ENCODE measurements at regions not wholly inside any gene's neighbourhood (a gene's known extent, or its start where the extent isn't known, plus 50 kb on each side); places are given as distances from the start of the nearest gene placed in this dataset.

DNA sequence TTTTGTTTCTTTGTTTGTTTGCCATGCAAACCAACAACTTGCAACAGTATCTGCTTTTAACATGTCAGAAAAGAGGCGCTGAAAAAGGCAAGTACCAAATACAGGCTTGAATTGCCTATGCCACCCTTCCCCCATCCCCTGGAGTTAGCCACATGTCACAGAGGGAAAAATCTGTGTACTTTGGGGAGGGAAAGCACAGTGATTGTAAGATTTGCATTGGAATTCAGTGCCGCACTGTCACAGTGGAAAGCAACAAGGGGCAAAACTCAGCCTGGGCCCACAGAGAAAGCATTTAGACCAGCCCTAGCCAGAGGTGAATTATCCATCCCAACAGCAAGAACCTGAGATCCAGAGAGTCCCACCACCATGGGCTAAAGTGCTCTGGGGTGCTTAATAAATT lies 52.4 kb upstream of the ACADM start:
- DNase-seq (ENCODE audit: low read depth, low spot score) (no peak), ATAC-seq (no peak)
- Histone ChIP-seq H3K27ac (ENCODE audit: low read length) (no peak overlapping the region), H3K27me3 (ENCODE audit: control insufficient read depth, insufficient read depth, low read length) (no peaks in the 10 kb centered on the region), H3K4me1 (ENCODE audit: control insufficient read depth, insufficient read depth, low read length) (no peaks in the 10 kb centered on the region), H3K36me3 (ENCODE audit: control insufficient read depth, insufficient read depth, low read length) (no peaks in the 10 kb centered on the region), H3K4me3 (ENCODE audit: low read depth in 2 of 2, low read length in 2 of 2) (no peak overlapping the region), H3K9me3 (ENCODE audit: control insufficient read depth, insufficient read depth, low read depth, low read length) (no peaks in the 10 kb centered on the region)
- POLR2A ChIA-PET: no interaction called here
- BruUV-seq (replicated peaks): no TSS peak
- intact Hi-C loops (cut with micrococcal nuclease; ENCODE audit: unreplicated experiment) (no loop called here), in situ Hi-C loops (cut with HindIII; ENCODE audit: low pct_unique_long_range_greater_than_20kb, low sequenced_read_pairs) (no loop called here)
- TF ChIP-seq, protein P1, sequence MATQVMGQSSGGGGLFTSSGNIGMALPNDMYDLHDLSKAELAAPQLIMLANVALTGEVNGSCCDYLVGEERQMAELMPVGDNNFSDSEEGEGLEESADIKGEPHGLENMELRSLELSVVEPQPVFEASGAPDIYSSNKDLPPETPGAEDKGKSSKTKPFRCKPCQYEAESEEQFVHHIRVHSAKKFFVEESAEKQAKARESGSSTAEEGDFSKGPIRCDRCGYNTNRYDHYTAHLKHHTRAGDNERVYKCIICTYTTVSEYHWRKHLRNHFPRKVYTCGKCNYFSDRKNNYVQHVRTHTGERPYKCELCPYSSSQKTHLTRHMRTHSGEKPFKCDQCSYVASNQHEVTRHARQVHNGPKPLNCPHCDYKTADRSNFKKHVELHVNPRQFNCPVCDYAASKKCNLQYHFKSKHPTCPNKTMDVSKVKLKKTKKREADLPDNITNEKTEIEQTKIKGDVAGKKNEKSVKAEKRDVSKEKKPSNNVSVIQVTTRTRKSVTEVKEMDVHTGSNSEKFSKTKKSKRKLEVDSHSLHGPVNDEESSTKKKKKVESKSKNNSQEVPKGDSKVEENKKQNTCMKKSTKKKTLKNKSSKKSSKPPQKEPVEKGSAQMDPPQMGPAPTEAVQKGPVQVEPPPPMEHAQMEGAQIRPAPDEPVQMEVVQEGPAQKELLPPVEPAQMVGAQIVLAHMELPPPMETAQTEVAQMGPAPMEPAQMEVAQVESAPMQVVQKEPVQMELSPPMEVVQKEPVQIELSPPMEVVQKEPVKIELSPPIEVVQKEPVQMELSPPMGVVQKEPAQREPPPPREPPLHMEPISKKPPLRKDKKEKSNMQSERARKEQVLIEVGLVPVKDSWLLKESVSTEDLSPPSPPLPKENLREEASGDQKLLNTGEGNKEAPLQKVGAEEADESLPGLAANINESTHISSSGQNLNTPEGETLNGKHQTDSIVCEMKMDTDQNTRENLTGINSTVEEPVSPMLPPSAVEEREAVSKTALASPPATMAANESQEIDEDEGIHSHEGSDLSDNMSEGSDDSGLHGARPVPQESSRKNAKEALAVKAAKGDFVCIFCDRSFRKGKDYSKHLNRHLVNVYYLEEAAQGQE (IDR thresholded peaks at IDR 0.05; ENCODE audit: insufficient read depth in 1 of 2, low read depth in 2 of 2, low read length in 1 of 2): no peak
- TF ChIP-seq POLR2AphosphoS5 (IDR thresholded peaks at IDR 0.05; ENCODE audit: low read depth, low read length): no peak
- no peak for TF ChIP-seq TCF7L2 (IDR thresholded peaks at IDR 0.05; ENCODE audit: low read depth, low read length)
- CTCF ChIA-PET: no interaction called here

GRCh38 chr1:75672528-75673393 lies 51.7 kb upstream of the ACADM start:
- H3K9me3 ChIP-seq (ENCODE audit: control insufficient read depth, insufficient read depth, low read depth, low read length): no peaks in the 10 kb centered on the region
- no peaks in the 10 kb centered on the region for H3K4me1 ChIP-seq (ENCODE audit: control insufficient read depth, insufficient read depth, low read length)
- no peaks in the 10 kb centered on the region for H3K36me3 ChIP-seq (ENCODE audit: control insufficient read depth, insufficient read depth, low read length)
- no peak overlapping the region for H3K4me3 ChIP-seq (ENCODE audit: low read depth in 2 of 2, low read length in 2 of 2)
- no peak overlapping the region for H3K27ac ChIP-seq (ENCODE audit: low read length)
- POLR2A ChIA-PET: no interaction called here
- no peak for TF ChIP-seq POLR2AphosphoS5 (IDR thresholded peaks at IDR 0.05; ENCODE audit: low read depth, low read length)
- DNase-seq (ENCODE audit: low read depth, low spot score) (no peak), ATAC-seq (no peak)
- intact Hi-C loops (cut with micrococcal nuclease; ENCODE audit: unreplicated experiment) (no loop called here), in situ Hi-C loops (cut with HindIII; ENCODE audit: low pct_unique_long_range_greater_than_20kb, low sequenced_read_pairs) (no loop called here)
- BruUV-seq (replicated peaks): no TSS peak
- CTCF ChIA-PET: interaction anchor here (0.6 kb wide), 1 partner anchor 69 kb away, joined by 4 read pairs; no protein-coding TSS in a partner anchor
- no peaks in the 10 kb centered on the region for H3K27me3 ChIP-seq (ENCODE audit: control insufficient read depth, insufficient read depth, low read length)

- no peak for TF ChIP-seq SIN3A (IDR thresholded peaks at IDR 0.05; ENCODE audit: borderline replicate concordance, insufficient read depth, low read depth, low read length)
- TF ChIP-seq CTCF (IDR thresholded peaks at IDR 0.05): no peak
- TF ChIP-seq POLR2AphosphoS5 (IDR thresholded peaks at IDR 0.05; ENCODE audit: low read depth, low read length): no peak
- TF ChIP-seq, protein P1 (IDR thresholded peaks at IDR 0.05; ENCODE audit: insufficient read depth in 1 of 2, low read depth in 2 of 2, low read length in 1 of 2): no peak
- TF ChIP-seq TCF7L2 (IDR thresholded peaks at IDR 0.05; ENCODE audit: low read depth, low read length): no peak
- in situ Hi-C loops (cut with HindIII; ENCODE audit: low pct_unique_long_range_greater_than_20kb, low sequenced_read_pairs) (no loop called here), intact Hi-C loops (cut with micrococcal nuclease; ENCODE audit: unreplicated experiment) (no loop called here)
- no peak for DNase-seq (ENCODE audit: low read depth, low spot score)
- no peaks in the 10 kb centered on the region for H3K36me3 ChIP-seq (ENCODE audit: control insufficient read depth, insufficient read depth, low read length)
- H3K4me3 ChIP-seq (ENCODE audit: low read depth in 2 of 2, low read length in 2 of 2): no peak overlapping the region
- ChIA-PET POLR2A (no interaction called here), CTCF (interaction anchor here (0.6 kb wide), 1 partner anchor 69 kb away, joined by 4 read pairs; no protein-coding TSS in a partner anchor)
- H3K27ac ChIP-seq (ENCODE audit: low read length): no peak overlapping the region
- no peaks in the 10 kb centered on the region for H3K4me1 ChIP-seq (ENCODE audit: control insufficient read depth, insufficient read depth, low read length)
- H3K27me3 ChIP-seq (ENCODE audit: control insufficient read depth, insufficient read depth, low read length): no peaks in the 10 kb centered on the region
- no peak for ATAC-seq
- no TSS peak for BruUV-seq (replicated peaks)
- no peaks in the 10 kb centered on the region for H3K9me3 ChIP-seq (ENCODE audit: control insufficient read depth, insufficient read depth, low read depth, low read length)
Observed at GRCh38 chr1:75673399-75673798, 51.1 kb upstream of the ACADM start.
